ENCODE measurements at regions not wholly inside any gene's neighbourhood (a gene's known extent, or its start where the extent isn't known, plus 50 kb on each side); places are given as distances from the start of the nearest gene placed in this dataset.
"Not testable (repeated sequence)": the region's sequence is repeated elsewhere in the genome, so short reads cannot be mapped to it uniquely, and the experiment has no call there.

DNA sequence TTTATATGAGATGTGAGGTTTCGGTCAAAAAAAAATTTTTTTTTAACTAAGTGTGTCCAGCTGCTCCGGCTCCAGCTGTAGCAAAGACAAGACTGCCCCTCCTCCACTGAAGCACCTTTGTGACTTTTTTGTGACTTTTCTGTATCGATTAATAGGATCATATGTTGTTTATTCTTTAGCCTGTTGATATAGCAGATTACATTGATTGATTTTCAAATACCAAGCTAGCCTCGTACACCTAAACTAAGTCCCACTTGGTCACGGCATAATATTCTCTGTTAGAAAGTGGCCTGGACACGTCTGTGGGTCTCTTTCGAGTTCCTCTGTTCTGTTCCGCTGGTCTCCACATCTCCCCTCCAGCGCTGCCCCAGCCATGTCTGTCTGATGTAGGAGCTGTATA is 126.8 kb downstream of the IGLL1 start:
- no peak for DNase-seq (ENCODE audit: low spot score)
- TF ChIP-seq, protein P1, sequence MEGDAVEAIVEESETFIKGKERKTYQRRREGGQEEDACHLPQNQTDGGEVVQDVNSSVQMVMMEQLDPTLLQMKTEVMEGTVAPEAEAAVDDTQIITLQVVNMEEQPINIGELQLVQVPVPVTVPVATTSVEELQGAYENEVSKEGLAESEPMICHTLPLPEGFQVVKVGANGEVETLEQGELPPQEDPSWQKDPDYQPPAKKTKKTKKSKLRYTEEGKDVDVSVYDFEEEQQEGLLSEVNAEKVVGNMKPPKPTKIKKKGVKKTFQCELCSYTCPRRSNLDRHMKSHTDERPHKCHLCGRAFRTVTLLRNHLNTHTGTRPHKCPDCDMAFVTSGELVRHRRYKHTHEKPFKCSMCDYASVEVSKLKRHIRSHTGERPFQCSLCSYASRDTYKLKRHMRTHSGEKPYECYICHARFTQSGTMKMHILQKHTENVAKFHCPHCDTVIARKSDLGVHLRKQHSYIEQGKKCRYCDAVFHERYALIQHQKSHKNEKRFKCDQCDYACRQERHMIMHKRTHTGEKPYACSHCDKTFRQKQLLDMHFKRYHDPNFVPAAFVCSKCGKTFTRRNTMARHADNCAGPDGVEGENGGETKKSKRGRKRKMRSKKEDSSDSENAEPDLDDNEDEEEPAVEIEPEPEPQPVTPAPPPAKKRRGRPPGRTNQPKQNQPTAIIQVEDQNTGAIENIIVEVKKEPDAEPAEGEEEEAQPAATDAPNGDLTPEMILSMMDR (IDR thresholded peaks at IDR 0.05; ENCODE audit: extremely low read depth, missing control alignments): no peak

DNA sequence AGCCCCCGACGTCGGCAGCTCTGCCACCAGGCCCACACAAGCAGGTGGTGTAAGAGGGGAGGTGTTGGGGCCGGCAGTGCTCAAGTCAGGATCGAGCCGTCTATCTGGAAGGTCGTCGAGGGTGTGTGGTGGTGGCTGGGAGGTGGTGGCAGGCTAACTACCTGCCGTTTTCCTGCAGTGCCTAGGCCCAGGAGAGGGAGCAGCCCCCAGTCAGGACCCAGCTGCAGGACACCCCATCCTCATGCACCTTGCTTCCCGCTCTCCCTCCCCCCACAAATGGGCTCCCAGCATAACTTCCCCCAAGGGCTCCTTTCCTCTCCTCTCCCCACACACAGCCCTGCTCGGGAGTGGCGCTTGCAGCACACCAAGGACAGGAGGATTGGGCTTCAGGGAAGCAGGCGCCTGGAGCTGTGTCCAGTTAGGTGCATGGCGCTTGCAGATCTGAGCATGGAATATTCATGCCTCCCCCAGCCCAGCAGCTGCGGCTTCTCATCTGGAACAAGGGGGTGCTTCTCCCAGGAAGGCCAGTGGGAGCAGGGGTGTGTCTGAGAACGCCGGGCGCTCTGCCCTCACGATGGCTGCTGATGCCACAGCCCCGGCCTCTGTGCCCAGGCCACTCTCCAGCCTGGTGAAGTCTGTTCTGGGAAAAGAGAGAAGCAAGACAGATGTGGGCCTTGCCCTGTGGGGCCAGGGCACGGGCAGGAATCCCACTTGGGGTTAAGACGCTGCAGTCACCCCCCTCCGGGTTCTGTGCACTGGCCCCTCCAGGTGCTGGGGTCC is 127.7 kb downstream of the IGLL1 start:
- DNase-seq (ENCODE audit: low spot score): no peak
- TF ChIP-seq, protein P1 (IDR thresholded peaks at IDR 0.05; ENCODE audit: extremely low read depth, missing control alignments): no peak

DNA sequence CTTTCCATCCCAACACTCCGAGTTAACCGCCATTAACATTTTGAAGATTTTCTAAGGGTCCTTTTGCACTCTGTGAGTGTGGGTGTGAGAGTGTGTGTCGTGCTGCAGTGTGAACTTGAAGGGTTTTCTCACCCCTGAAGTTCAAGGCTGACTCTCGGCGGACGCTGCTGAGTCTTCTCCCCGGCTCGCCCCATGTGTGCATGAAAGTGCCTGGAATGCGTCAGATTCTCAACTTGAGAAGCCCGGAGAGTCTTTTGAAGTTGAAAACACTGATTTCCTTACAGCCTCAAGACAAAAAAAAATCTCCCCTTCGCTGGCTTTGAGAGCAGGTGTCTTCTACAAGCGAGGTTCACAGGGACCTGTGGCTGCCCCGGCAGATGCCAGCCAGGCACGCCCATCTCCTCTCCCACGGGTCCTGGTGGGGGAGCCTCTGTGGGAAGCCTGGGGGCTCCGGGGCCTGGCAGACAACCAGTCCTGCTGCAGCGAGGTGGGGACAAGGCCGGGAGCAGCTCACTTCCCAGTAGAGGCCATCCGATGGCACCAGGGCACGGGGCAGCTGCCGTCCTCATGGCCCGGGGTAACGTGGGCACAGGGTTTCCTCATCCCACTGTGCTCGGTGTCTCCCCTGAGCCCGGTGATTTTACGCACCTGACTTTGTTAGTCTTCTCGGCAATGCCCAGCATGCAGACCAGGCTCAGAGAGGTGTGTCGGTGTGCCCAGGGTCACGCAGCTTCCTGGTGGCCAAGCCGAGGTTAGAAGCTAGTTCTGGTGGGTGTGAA is 128.4 kb downstream of the IGLL1 start:
- DNase-seq (ENCODE audit: low spot score): not testable (repeated sequence)

DNA sequence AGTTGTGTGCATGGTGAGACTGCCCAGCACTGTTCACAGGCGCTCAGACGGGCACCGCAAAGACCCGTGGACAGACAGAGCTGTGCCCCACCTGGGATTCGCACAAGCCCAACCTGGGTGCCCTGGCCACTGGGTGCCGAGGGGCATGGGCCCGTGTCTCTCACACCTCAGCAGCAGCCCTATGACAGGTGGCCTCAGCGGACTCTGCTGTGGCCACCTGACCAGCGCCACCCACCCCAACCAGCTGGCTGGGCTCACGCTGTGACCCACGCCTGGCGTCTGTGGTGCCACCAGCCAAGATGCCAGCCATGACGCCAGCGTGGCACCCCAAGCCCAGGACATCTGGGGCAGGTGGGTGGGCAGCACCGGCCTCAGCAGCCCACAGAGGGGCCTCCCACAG is 129.3 kb downstream of the IGLL1 start:
- DNase-seq (ENCODE audit: low spot score): not testable (repeated sequence)

DNA sequence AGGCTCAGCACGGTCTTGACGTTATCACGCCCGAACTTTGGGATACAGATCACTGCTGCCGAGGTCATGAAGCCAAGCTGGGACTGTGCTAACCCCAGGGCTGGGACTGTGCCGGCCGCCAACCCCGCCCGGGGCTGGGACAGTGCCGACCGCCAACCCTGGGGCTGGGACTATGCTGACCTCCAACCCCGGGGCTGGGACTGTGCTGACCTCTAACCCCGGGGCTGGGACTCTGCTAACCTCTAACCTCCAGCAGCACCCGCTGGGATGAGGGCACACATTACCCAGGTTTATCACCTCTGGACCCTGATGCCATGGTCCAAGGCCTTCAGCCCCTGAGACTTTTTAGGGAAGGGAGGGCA is 129.7 kb downstream of the IGLL1 start:
- DNase-seq (ENCODE audit: low spot score): no peak
- TF ChIP-seq, protein P1 (IDR thresholded peaks at IDR 0.05; ENCODE audit: extremely low read depth, missing control alignments): no peak

DNA sequence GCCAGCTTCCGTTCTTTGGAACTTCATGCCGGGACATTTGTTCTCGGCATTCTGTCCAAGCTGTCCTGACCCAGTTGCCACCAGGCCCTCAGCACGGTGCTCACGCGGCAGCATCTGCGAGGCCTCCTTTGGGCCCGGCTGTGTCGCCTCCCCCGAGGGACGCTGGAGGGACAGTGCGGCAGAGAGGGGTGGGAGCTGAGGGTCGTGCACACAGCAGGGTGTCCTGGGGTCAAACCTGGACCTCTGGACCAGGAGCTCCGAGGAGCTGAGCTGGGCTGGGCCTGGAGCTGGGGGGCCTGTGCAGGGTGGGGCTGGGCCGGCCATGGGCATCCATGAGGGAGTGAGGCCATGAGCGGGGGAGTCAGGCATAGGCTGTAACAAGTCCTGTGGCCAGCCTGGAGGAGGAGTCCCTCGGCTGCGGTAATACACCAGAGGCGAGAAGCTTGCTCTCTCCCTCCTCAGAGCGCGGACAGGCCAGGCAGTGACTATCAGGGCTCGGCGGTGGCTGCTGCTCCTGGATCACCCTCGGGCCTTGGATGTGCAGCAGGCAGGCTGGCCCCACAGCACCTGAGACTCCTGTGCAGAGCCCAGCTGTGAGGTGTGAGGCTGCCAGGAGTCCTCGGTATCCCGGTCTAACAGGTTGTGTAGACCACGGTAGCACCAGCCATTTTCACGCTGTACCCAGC is 130.2 kb downstream of the IGLL1 start:
- not testable (repeated sequence) for DNase-seq (ENCODE audit: low spot score)

DNA sequence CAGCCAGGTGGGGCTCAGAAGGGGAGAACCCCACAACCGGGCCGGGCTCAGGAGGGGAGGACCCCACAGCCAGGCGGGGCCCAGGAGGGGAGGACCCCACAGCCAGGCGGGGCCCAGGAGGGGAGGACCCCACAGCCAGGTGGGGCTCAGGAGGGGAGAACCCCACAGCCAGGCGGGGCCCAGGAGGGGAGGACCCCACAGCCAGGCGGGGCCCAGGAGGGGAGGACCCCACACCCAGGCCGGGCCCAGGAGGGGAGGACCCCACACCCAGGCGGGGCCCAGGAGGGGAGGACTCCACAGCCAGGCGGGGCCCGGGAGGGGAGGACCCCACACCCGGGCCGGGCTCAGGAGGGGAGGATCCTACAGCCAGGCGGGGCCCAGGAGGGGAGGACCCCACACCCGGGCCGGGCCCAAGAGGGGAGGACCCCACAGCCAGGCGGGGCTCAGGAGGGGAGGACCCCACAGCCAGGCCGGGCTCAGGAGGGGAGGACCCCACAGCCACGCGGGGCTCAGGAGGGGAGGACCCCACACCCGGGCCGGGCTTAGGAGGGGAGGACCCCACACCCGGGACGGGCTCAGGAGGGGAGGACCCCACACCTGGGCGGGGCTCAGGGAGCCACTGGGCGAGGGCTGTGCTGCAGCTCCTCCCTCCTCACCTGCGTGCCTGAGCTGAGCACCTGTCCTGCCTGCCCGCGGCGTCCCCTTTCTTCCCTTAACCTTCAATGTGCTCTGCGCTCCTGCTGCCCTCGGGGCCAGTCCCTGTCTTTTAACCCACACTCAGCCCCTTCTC is 131.4 kb downstream of the IGLL1 start:
- not testable (repeated sequence) for DNase-seq (ENCODE audit: low spot score)

DNA sequence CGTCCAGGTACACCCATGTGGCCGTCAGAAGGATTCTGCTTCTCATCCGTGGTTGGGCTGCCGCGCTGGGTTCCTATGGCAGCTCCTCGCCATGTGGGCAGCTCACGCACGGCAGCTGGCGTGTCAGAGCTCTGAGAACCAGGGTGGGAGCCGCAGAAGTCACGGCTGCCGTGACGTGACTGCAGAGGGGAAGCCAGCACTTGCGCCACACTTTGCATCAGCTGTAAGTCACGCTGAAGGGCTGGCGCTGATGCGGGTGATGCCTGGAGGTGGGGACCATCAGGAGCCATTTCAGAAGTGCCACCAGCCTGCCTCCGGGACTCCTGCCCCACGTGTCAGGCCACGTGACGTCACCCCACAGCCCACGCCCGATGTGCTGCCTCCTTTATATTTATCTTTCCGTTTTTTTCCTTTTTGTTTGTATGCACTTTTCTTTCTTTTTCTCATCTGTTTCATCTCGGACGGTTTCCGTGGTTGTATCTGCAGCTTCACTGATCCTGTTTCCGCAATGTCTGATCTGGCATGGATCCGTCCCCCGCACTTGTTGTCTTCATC is 133.2 kb downstream of the IGLL1 start:
- DNase-seq (ENCODE audit: low spot score): no peak

DNA sequence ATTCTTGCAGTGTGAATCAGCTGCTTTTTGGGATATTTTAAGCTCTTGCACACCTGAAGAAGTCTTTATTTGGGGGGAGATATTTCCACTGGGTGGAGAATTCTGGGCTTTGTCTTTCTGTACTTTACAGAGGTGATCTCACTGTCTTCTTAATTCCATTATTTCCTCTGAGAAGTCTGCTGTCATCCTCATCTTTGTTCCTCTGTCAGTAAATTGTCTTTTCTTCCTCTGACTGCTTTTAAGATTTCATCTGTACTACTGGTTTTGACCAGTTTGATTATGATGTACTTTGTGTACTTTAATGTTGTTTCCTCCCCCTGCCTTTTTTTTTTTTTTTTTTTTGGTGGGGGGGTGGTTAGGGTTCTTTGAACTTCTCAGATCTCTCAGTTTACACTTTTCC is 133.9 kb downstream of the IGLL1 start:
- DNase-seq (ENCODE audit: low spot score): not testable (repeated sequence)

More for the DNA sequence above, 133.2 kb downstream of the IGLL1 start:
- TF ChIP-seq, protein P1 (IDR thresholded peaks at IDR 0.05; ENCODE audit: extremely low read depth, missing control alignments): no peak

DNA sequence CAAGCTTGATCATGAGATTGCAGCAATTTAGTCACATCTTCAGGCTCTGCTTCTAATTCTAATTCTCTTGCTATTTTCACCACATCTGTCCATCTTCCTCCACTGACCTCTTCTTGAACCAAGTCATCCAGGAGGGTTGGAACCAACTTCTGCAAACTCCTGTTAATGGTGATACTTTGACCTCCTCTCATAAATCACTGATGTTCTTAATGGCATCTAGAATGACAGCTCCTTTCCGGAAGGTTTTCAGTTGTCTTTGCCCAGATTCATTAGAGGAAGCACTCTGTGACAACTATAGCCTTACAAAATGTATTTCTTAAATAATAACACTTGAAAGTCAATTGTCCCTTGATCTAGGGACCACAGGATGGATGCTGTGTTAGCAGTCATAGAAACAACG is 136.2 kb downstream of the IGLL1 start:
- not testable (repeated sequence) for DNase-seq (ENCODE audit: low spot score)

DNA sequence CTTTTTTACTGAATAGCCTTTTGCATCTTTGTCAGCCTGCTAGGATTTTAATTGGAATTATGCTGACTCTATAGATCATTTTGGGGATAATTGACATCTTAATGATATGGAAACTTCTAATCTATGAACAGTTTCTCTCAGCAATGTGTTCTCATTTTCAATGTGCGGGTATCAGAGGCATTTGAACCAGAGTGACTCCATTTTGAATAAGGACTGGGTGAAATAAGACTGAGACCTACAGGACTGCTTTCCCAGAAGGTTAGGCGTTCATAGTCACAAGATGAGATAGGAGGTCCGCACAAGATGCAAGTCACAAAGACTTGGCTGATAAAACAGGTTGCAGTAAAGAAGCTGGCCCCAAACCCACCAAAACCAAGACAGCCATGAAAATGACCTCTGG is 140.5 kb downstream of the IGLL1 start:
- DNase-seq (ENCODE audit: low spot score): not testable (repeated sequence)
